ENCODE measurements at regions not wholly inside any gene's neighbourhood (a gene's known extent, or its start where the extent isn't known, plus 50 kb on each side); places are given as distances from the start of the nearest gene placed in this dataset.

DNA sequence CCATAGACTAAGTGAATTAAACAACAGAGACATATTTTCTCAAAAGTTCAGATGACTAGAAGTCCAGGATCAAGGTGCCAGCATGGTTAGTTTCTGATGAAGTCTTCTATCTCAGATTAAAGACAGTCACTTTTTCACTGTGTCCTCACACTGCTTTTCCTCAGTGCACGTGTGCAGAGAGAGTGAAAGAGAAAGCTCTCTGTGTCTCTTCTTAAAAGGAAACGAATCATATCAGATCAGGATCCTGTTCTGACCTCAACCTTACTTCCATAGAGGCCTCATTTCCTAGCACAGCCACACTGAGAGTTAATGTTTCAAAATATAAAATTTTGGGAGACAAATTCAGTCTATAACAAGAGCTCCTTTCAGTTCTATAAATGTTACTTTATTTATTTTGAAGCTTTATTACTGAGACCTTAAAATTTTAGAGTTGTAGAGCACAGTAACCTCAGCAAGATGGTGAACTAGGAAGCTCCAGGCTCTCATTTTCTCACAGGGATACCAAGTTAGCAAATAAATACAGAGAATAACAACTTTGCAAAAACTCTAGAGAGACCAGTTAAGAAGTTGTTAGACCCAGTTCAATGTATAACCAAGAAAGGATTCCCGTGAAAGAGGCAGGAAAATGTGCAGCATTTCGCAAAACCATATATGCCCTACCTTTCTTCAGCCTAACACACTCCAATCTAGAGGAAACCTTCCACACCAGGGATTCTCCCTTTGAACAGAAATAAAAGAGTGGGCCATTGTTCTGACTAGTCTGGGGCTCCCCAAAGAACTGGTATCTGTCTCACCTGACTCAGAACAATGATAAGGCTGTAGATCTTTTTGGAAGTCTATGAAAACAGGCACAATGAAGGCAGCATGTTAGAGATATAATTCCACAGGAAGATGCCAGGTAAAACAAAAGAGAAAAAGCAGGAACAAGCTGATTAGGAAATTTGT lies 372.2 kb downstream of the MRPL39 start:
- H3K4me2 ChIP-seq (ENCODE audit: low read depth, low read length, poor library complexity, severe bottlenecking) = no peak overlapping the region
- no peaks in the 10 kb centered on the region for H3K36me3 ChIP-seq (ENCODE audit: insufficient read depth, low read length)
- H3K27me3 ChIP-seq (ENCODE audit: insufficient read depth, low read length, poor library complexity, severe bottlenecking) = no peaks in the 10 kb centered on the region
- no peak for TF ChIP-seq EZH2phosphoT487 (IDR thresholded peaks at IDR 0.05; ENCODE audit: borderline replicate concordance)
- TF ChIP-seq, protein P1, sequence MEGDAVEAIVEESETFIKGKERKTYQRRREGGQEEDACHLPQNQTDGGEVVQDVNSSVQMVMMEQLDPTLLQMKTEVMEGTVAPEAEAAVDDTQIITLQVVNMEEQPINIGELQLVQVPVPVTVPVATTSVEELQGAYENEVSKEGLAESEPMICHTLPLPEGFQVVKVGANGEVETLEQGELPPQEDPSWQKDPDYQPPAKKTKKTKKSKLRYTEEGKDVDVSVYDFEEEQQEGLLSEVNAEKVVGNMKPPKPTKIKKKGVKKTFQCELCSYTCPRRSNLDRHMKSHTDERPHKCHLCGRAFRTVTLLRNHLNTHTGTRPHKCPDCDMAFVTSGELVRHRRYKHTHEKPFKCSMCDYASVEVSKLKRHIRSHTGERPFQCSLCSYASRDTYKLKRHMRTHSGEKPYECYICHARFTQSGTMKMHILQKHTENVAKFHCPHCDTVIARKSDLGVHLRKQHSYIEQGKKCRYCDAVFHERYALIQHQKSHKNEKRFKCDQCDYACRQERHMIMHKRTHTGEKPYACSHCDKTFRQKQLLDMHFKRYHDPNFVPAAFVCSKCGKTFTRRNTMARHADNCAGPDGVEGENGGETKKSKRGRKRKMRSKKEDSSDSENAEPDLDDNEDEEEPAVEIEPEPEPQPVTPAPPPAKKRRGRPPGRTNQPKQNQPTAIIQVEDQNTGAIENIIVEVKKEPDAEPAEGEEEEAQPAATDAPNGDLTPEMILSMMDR (conservative IDR thresholded peaks at IDR 0.05; ENCODE audit: low read length) = no peak
- H3K9ac ChIP-seq (ENCODE audit: low read depth, low read length, poor library complexity, severe bottlenecking) = no peak overlapping the region
- no peaks in the 10 kb centered on the region for H3K4me1 ChIP-seq (ENCODE audit: insufficient read depth, low read length, poor library complexity, severe bottlenecking)
- H3F3A ChIP-seq (ENCODE audit: low read depth) = no peaks in the 10 kb centered on the region
- no peak overlapping the region for H3K4me3 ChIP-seq (ENCODE audit: low read length, poor library complexity, severe bottlenecking)
- no peaks in the 10 kb centered on the region for H3K9me2 ChIP-seq (replicated peaks; ENCODE audit: low read depth, low read length)
- H2AFZ ChIP-seq (ENCODE audit: low read length) = no peak overlapping the region
- no peaks in the 10 kb centered on the region for H4K20me1 ChIP-seq (ENCODE audit: insufficient read depth, low read length, poor library complexity, severe bottlenecking)
- no peaks in the 10 kb centered on the region for H3K79me2 ChIP-seq (ENCODE audit: insufficient read depth, low read length)
- no peaks in the 10 kb centered on the region for H3K9me3 ChIP-seq (ENCODE audit: insufficient read depth, low read depth, low read length)

DNA sequence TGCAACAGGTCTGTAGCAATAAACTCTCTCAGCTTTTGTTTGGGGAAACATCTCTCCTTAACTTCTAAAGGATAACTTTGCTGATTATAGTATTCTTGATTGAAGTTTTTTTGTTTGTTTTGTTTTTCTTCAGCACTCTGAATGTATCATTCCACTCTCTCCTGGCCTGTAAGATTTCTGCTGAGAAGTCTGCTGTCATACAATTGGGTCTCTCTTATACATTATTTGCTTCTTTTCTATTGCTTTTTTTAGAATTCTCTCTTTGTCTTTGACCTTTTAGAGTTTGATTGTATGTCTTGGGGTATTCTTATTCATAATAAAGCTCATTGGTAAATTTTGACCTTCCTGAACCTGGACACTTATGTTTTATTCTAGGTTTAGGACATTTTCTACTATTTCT lies 386.3 kb downstream of the MRPL39 start:
- Histone ChIP-seq H3K36me3 (ENCODE audit: insufficient read depth, low read length) (no peaks in the 10 kb centered on the region), H3K4me1 (ENCODE audit: insufficient read depth, low read length, poor library complexity, severe bottlenecking) (no peaks in the 10 kb centered on the region), H3K79me2 (ENCODE audit: insufficient read depth, low read length) (no peaks in the 10 kb centered on the region), H3K9me3 (ENCODE audit: insufficient read depth, low read depth, low read length) (no peaks in the 10 kb centered on the region), H3K27me3 (ENCODE audit: insufficient read depth, low read length, poor library complexity, severe bottlenecking) (no peaks in the 10 kb centered on the region), H4K20me1 (ENCODE audit: insufficient read depth, low read length, poor library complexity, severe bottlenecking) (no peaks in the 10 kb centered on the region), H2AFZ (ENCODE audit: low read length) (no peak overlapping the region), H3K9me2 (replicated peaks; ENCODE audit: low read depth, low read length) (no peaks in the 10 kb centered on the region), H3K4me3 (ENCODE audit: low read length, poor library complexity, severe bottlenecking) (no peak overlapping the region), H3K9ac (ENCODE audit: low read depth, low read length, poor library complexity, severe bottlenecking) (no peak overlapping the region), H3K4me2 (ENCODE audit: low read depth, low read length, poor library complexity, severe bottlenecking) (no peak overlapping the region), H3F3A (ENCODE audit: low read depth) (no peaks in the 10 kb centered on the region)
- TF ChIP-seq, protein P1 (conservative IDR thresholded peaks at IDR 0.05; ENCODE audit: low read length) = no peak
- TF ChIP-seq EZH2phosphoT487 (IDR thresholded peaks at IDR 0.05; ENCODE audit: borderline replicate concordance) = no peak

DNA sequence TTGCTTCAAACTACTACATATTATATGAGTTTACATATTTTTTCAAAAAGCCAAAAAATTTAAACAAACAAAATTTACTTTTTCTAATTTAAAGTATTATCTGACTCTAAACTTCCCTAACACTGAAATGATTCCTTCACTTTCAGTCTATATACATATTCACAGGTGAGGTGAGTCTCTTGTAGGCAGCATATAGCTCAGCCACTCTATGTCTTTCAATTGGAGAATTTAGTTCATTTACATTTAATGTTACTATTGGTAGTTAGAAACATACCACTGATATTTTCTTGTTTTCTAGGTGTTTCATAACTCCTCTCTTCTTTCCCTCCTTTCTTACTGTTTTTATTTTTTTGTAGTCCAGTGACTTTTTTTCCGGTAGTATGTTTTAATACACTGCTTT lies 387.1 kb downstream of the MRPL39 start:
- Histone ChIP-seq H4K20me1 (ENCODE audit: insufficient read depth, low read length, poor library complexity, severe bottlenecking) (no peaks in the 10 kb centered on the region), H3K9me2 (replicated peaks; ENCODE audit: low read depth, low read length) (no peaks in the 10 kb centered on the region), H3F3A (ENCODE audit: low read depth) (no peaks in the 10 kb centered on the region), H3K9me3 (ENCODE audit: insufficient read depth, low read depth, low read length) (no peaks in the 10 kb centered on the region), H3K4me3 (ENCODE audit: low read length, poor library complexity, severe bottlenecking) (no peak overlapping the region), H3K4me2 (ENCODE audit: low read depth, low read length, poor library complexity, severe bottlenecking) (no peak overlapping the region), H3K4me1 (ENCODE audit: insufficient read depth, low read length, poor library complexity, severe bottlenecking) (no peaks in the 10 kb centered on the region), H3K9ac (ENCODE audit: low read depth, low read length, poor library complexity, severe bottlenecking) (no peak overlapping the region), H3K27me3 (ENCODE audit: insufficient read depth, low read length, poor library complexity, severe bottlenecking) (no peaks in the 10 kb centered on the region), H3K79me2 (ENCODE audit: insufficient read depth, low read length) (no peaks in the 10 kb centered on the region), H3K36me3 (ENCODE audit: insufficient read depth, low read length) (no peaks in the 10 kb centered on the region), H2AFZ (ENCODE audit: low read length) (no peak overlapping the region)
- TF ChIP-seq, protein P1 (conservative IDR thresholded peaks at IDR 0.05; ENCODE audit: low read length) = no peak
- no peak for TF ChIP-seq EZH2phosphoT487 (IDR thresholded peaks at IDR 0.05; ENCODE audit: borderline replicate concordance)

Measured in Loucy (cell line).